ENCODE measurements at regions not wholly inside any gene's neighbourhood (a gene's known extent, or its start where the extent isn't known, plus 50 kb on each side); places are given as distances from the start of the nearest gene placed in this dataset.

- DNase-seq (no peak), ATAC-seq (ENCODE audit: low read depth) (no peak)
- H3K9me3 Mint-ChIP-seq (ENCODE audit: insufficient read depth): no peaks in the 10 kb centered on the region
- Histone ChIP-seq H3K4me3 (ENCODE audit: control extremely low read depth in 1 of 5, extremely low read depth in 1 of 5, insufficient read depth in 1 of 5, low read depth in 2 of 5, low read length in 4 of 5) (no peak overlapping the region), H3K27me3 (replicated peaks in 1 of 4; ENCODE audit: control extremely low read depth in 1 of 4, control insufficient read depth in 3 of 4, insufficient read depth in 4 of 4, low read length in 3 of 4) (no peaks in the 10 kb centered on the region), H2AFZ (ENCODE audit: insufficient read depth, low read depth, low read length, poor library complexity, severe bottlenecking) (no peak overlapping the region), H3K36me3 (replicated peaks in 1 of 2; ENCODE audit: control extremely low read depth in 1 of 2, control insufficient read depth in 1 of 2, extremely low read depth in 1 of 2, insufficient read depth in 2 of 2, low read length in 1 of 2) (no peaks in the 10 kb centered on the region), H3K9me3 (ENCODE audit: control extremely low read depth in 1 of 3, control insufficient read depth in 2 of 3, insufficient read depth in 1 of 3, low read length in 2 of 3) (no peaks in the 10 kb centered on the region), H3K27ac (ENCODE audit: low read length in 2 of 2) (no peak overlapping the region), H3K4me1 (ENCODE audit: control insufficient read depth in 2 of 2, insufficient read depth in 2 of 2, low read length in 2 of 2) (peaks cover 5 to 19% of the 10 kb centered on the region in 2 donors), H4K20me1 (ENCODE audit: control insufficient read depth, insufficient read depth, low read length, poor library complexity, severe bottlenecking) (no peaks in the 10 kb centered on the region), H3K4me2 (replicated peaks; ENCODE audit: low read depth, low read length, poor library complexity, severe bottlenecking) (no peak overlapping the region), H3K79me2 (ENCODE audit: control insufficient read depth, insufficient read depth, low read length) (no peaks in the 10 kb centered on the region), H3K9ac (ENCODE audit: low read length) (no peak overlapping the region)
- H3K4me3 Mint-ChIP-seq: no peak overlapping the region
- POLR2A ChIA-PET: no interaction called here
- peak overlapping the region; percentile 32 for H3K27ac Mint-ChIP-seq
- H3K27me3 Mint-ChIP-seq: peaks cover 4% of the 10 kb centered on the region
- intact Hi-C loops (cut with micrococcal nuclease): loop anchor here (10.0 kb wide), 1 partner anchor 508 kb away; no protein-coding TSS in a partner anchor
- H3K4me1 Mint-ChIP-seq: peaks cover 8% of the 10 kb centered on the region
- WGBS (ENCODE audit: insufficient coverage): 90% methylated on average over 11 of the region's 16 CpGs
- TF ChIP-seq EZH2 (IDR thresholded peaks at IDR 0.05; ENCODE audit: borderline replicate concordance, insufficient read depth, low read depth, low read length, poor library complexity, severe bottlenecking) (no peak), CTCF (IDR thresholded peaks at IDR 0.05) (no peak)
- CTCF ChIA-PET: no interaction called here
Observed at GRCh38 chr10:1933215-1933614, 195.9 kb upstream of the ADARB2 start.

GRCh38 chr10:1932692-1933094, 195.4 kb upstream of the ADARB2 start:
- ATAC-seq (ENCODE audit: low read depth): no peak
- Histone ChIP-seq H2AFZ (ENCODE audit: insufficient read depth, low read depth, low read length, poor library complexity, severe bottlenecking) (peak overlapping the region; percentile 49), H3K27ac (ENCODE audit: low read length in 2 of 2) (no peak overlapping the region), H3K9ac (ENCODE audit: low read length) (no peak overlapping the region), H3K4me2 (replicated peaks; ENCODE audit: low read depth, low read length, poor library complexity, severe bottlenecking) (peak overlapping the region; percentile 41), H3K27me3 (replicated peaks in 1 of 4; ENCODE audit: control extremely low read depth in 1 of 4, control insufficient read depth in 3 of 4, insufficient read depth in 4 of 4, low read length in 3 of 4) (no peaks in the 10 kb centered on the region), H3K79me2 (ENCODE audit: control insufficient read depth, insufficient read depth, low read length) (no peaks in the 10 kb centered on the region), H4K20me1 (ENCODE audit: control insufficient read depth, insufficient read depth, low read length, poor library complexity, severe bottlenecking) (no peaks in the 10 kb centered on the region), H3K36me3 (replicated peaks in 1 of 2; ENCODE audit: control extremely low read depth in 1 of 2, control insufficient read depth in 1 of 2, extremely low read depth in 1 of 2, insufficient read depth in 2 of 2, low read length in 1 of 2) (no peaks in the 10 kb centered on the region), H3K4me1 (ENCODE audit: control insufficient read depth in 2 of 2, insufficient read depth in 2 of 2, low read length in 2 of 2) (peaks cover 2 to 19% of the 10 kb centered on the region in 2 donors), H3K9me3 (ENCODE audit: control extremely low read depth in 1 of 3, control insufficient read depth in 2 of 3, insufficient read depth in 1 of 3, low read length in 2 of 3) (no peaks in the 10 kb centered on the region), H3K4me3 (ENCODE audit: control extremely low read depth in 1 of 5, extremely low read depth in 1 of 5, insufficient read depth in 1 of 5, low read depth in 2 of 5, low read length in 4 of 5) (no peak overlapping the region)
- TF ChIP-seq EZH2 (IDR thresholded peaks at IDR 0.05; ENCODE audit: borderline replicate concordance, insufficient read depth, low read depth, low read length, poor library complexity, severe bottlenecking) (no peak), CTCF (IDR thresholded peaks at IDR 0.05) (no peak)
- WGBS (ENCODE audit: insufficient coverage): 58% methylated on average over 9 of the region's 13 CpGs
- Mint-ChIP-seq H3K9me3 (ENCODE audit: insufficient read depth) (no peaks in the 10 kb centered on the region), H3K4me1 (peaks cover 6% of the 10 kb centered on the region), H3K27ac (no peak overlapping the region), H3K27me3 (peaks cover 4% of the 10 kb centered on the region), H3K4me3 (no peak overlapping the region)
- POLR2A ChIA-PET: no interaction called here
- peak; percentile 35 for DNase-seq
- CTCF ChIA-PET: no interaction called here
- intact Hi-C loops (cut with micrococcal nuclease): loop anchor here (10.0 kb wide), 1 partner anchor 508 kb away; no protein-coding TSS in a partner anchor

Measured in B cell (primary cell).